GM12878 (cell line): ENCODE measurements at regions not wholly inside any gene's neighbourhood (a gene's known extent, or its start where the extent isn't known, plus 50 kb on each side); places are given as distances from the start of the nearest gene placed in this dataset.

Experiments
- ATAC-seq: fragments of 200-7000 bp; cut with Tn5 transposase; 3 replicates; pipeline ENCODE4 v1.9.1; 2020; ENCODE audit warnings: mild to moderate bottlenecking, moderate library complexity
- BruUV-seq: library from RNA; stranded (reverse); fragments of 400-500 nt; replicated peaks from 2 replicates; lab custom pipeline; 2021; lab: Mats Ljungman, UMichigan
- CTCF ChIA-PET: fragments of 300-600 bp; sonication (Branson Sonifier 250); formaldehyde crosslinking; extraction: SDS; loops from one replicate; lab custom pipeline; 2021; ENCODE audit warnings: inconsistent platforms; lab: Yijun Ruan, JAX
- POLR2A ChIA-PET: fragments of 350-600 bp; formaldehyde crosslinking; extraction: SDS; loops from one replicate; lab custom pipeline; 2021; ENCODE audit warnings: inconsistent platforms; lab: Charles Lee
- RAD21 ChIA-PET: fragments of 300-600 bp; sonication (Branson Sonifier 250); formaldehyde crosslinking; loops from one replicate; lab custom pipeline; 2023; ENCODE audit warnings: antibody characterized with exemption; ENCODE audit not compliant: unreplicated experiment; lab: Charles Lee
- SMC1A ChIA-PET: fragments of 300-600 bp; sonication (Branson Sonifier 250); formaldehyde crosslinking; loops from one replicate; lab custom pipeline; 2023; ENCODE audit not compliant: unreplicated experiment, uncharacterized antibody; lab: Charles Lee
- DNase-seq: peaks from one replicate; pipeline ENCODE4 v3.0.0-alpha.2; 2011; ENCODE audit warnings: low read depth, low spot score
- FAIRE-seq: peaks from 3 replicates; lab custom pipeline; 2011; peaks lifted over from hg19 to GRCh38; lab: Jason Lieb, UNC
- H2AFZ ChIP-seq: 2 replicates; pipeline ENCODE4 v1.6.0; 2011; ENCODE audit warnings: low read depth, low read length, control low read depth; ENCODE audit not compliant: control insufficient read depth
- H3K27ac ChIP-seq: 2 replicates; pipeline ENCODE4 v1.5.1; 2011; ENCODE audit warnings: control low read depth; ENCODE audit not compliant: control insufficient read depth, insufficient read depth
- H3K27me3 ChIP-seq, 2 experiments: replicated peaks in 1 of 2; 2 replicates each; pipeline versions ENCODE4 v1.6.0 to v1.6.1; 2011; ENCODE audit warnings: low read length in 1 of 2; ENCODE audit not compliant: control insufficient read depth in 2 of 2, insufficient read depth in 2 of 2
- H3K36me3 ChIP-seq, 2 experiments: 2 replicates each; pipeline ENCODE4 v1.5.1; 2011; ENCODE audit warnings: low read length in 1 of 2; ENCODE audit not compliant: control insufficient read depth in 2 of 2, insufficient read depth in 2 of 2
- H3K4me1 ChIP-seq: 2 replicates; pipeline ENCODE4 v1.6.1; 2011; ENCODE audit warnings: mild to moderate bottlenecking, low read length, moderate library complexity, mixed read lengths; ENCODE audit not compliant: control insufficient read depth, insufficient read depth
- H3K4me2 ChIP-seq: 2 replicates; pipeline ENCODE4 v1.6.0; 2011; ENCODE audit warnings: control low read depth; ENCODE audit not compliant: control insufficient read depth, insufficient read depth
- H3K4me3 ChIP-seq: fragments of 200-600 bp; sonication (generic); 2 replicates; pipeline ENCODE4 v1.5.1; 2016
- H3K79me2 ChIP-seq: 2 replicates; pipeline ENCODE4 v1.6.0; 2011; ENCODE audit warnings: low read length; ENCODE audit not compliant: control insufficient read depth, insufficient read depth
- H3K9ac ChIP-seq: 2 replicates; pipeline ENCODE4 v1.8.0; 2011; ENCODE audit warnings: low read length, control low read depth, mixed read lengths; ENCODE audit not compliant: control insufficient read depth, insufficient read depth
- H3K9me3 ChIP-seq: replicated peaks from 3 replicates; pipeline ENCODE4 v1.5.1; 2011; ENCODE audit warnings: mild to moderate bottlenecking, low read length; ENCODE audit not compliant: control insufficient read depth, insufficient read depth
- H4K20me1 ChIP-seq: 2 replicates; pipeline ENCODE4 v1.6.0; 2011; ENCODE audit not compliant: control insufficient read depth, insufficient read depth
- CBX3 ChIP-seq: fragments of 200-600 bp; sonication (generic); IDR thresholded peaks from 2 replicates; pipeline ENCODE4 v1.6.1; 2016; ENCODE audit warnings: low read depth, borderline replicate concordance
- IRF4 ChIP-seq: IDR thresholded peaks from 2 replicates; pipeline ENCODE4 v1.6.1; 2011; ENCODE audit warnings: low read depth, low read length
- JUND ChIP-seq: IDR thresholded peaks from 2 replicates; pipeline ENCODE4 v1.6.1; 2012; ENCODE audit warnings: low read depth, mild to moderate bottlenecking, low read length, improper control_type of control experiment, moderate library complexity
- RB1 ChIP-seq: fragments of 450-650 bp; formaldehyde crosslinking; IDR thresholded peaks from 2 replicates; pipeline ENCODE4 v1.6.1; 2017; ENCODE audit warnings: mild to moderate bottlenecking, borderline replicate concordance
- RFX5 ChIP-seq: IDR thresholded peaks from 2 replicates; pipeline ENCODE4 v1.6.1; 2011; ENCODE audit warnings: low read depth, low read length, improper control_type of control experiment
- SREBF2 ChIP-seq: IDR thresholded peaks from 2 replicates; pipeline ENCODE4 v1.6.1; 2012; ENCODE audit warnings: mild to moderate bottlenecking, low read length
- ZNF274 ChIP-seq: IDR thresholded peaks from one replicate; pipeline ENCODE4 v1.8.0; 2011; ENCODE audit not compliant: insufficient read length, insufficient read depth
- WGBS: methylation state at CpG from one replicate; pipeline ENCODE4 v1.1.6; 2016; ENCODE audit warnings: low lambda C conversion rate; ENCODE audit not compliant: insufficient replicate concordance, insufficient coverage; ENCODE audit errors: missing lambda C conversion rate; 5-methylcytosine and 5-hydroxymethylcytosine counted together
- in situ Hi-C: fragments of 300-500 bp; cut with MboI; formaldehyde crosslinking; loops from 9 replicates; pipeline ENCODE4 v1.14.3; 2018; ENCODE audit warnings: mixed read lengths
- intact Hi-C: fragments of 100-400 bp; cut with micrococcal nuclease; formaldehyde crosslinking; loops from one replicate; pipeline ENCODE4 v1.14.2; 2022; ENCODE audit not compliant: unreplicated experiment
- TF ChIP-seq, protein P1 (sequence below): fragments of 150-350 bp; IDR thresholded peaks from 2 replicates; pipeline ENCODE4 v1.6.1; 2014; ENCODE audit warnings: mild to moderate bottlenecking, low read depth, low read length

DNA sequence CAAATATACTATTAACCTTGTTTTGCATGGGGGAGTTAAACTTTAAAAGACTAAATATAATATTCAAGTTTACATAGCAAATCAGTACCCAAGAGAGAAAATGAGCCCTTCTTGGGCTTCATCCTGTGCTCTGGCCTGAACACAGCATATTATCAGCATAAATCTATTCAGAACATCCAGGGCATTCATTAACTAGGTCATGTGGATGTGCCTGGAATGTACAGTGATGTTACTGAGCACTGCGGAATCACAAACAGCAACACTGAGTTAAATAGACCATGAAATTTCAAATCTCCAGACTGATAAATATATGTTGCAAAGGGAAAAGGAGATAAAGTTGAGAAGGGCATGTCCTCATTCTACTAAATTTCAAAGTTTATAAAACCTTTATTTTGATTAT is 426.4 kb downstream of the AASDHPPT start:
- no peak for ATAC-seq
- Histone ChIP-seq H3K9ac (no peak overlapping the region), H3K79me2 (no peaks in the 10 kb centered on the region), H2AFZ (no peak overlapping the region)
- no peak for TF ChIP-seq ZNF274
- no peak for TF ChIP-seq JUND
- TF ChIP-seq CBX3, result no peak
- TF ChIP-seq RB1, result no peak
- TF ChIP-seq IRF4, result no peak
- TF ChIP-seq, protein P1, sequence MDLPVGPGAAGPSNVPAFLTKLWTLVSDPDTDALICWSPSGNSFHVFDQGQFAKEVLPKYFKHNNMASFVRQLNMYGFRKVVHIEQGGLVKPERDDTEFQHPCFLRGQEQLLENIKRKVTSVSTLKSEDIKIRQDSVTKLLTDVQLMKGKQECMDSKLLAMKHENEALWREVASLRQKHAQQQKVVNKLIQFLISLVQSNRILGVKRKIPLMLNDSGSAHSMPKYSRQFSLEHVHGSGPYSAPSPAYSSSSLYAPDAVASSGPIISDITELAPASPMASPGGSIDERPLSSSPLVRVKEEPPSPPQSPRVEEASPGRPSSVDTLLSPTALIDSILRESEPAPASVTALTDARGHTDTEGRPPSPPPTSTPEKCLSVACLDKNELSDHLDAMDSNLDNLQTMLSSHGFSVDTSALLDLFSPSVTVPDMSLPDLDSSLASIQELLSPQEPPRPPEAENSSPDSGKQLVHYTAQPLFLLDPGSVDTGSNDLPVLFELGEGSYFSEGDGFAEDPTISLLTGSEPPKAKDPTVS, result no peak
- TF ChIP-seq RFX5, result no peak
- no peak for TF ChIP-seq SREBF2
- TF ChIP-seq, all 136 proteins: peak for 0
- H3K27ac ChIP-seq, result no peak overlapping the region
- no peak overlapping the region for H3K4me3 ChIP-seq
- ChIA-PET CTCF (no interaction called here), RAD21 (no interaction called here), SMC1A (no interaction called here), POLR2A (no interaction called here)
- H3K4me2 ChIP-seq, result no peak overlapping the region
- no peak for FAIRE-seq
- no TSS peak for BruUV-seq
- H3K4me1 ChIP-seq, result no peaks in the 10 kb centered on the region
- no peaks in the 10 kb centered on the region for H4K20me1 ChIP-seq
- no peak for DNase-seq
- WGBS, result 100% methylated on average over 1 of the region's 1 CpG
- in situ Hi-C loops (no loop called here), intact Hi-C loops (no loop called here)
- no peaks in the 10 kb centered on the region for H3K9me3 ChIP-seq
- no peaks in the 10 kb centered on the region for H3K36me3 ChIP-seq
- no peaks in the 10 kb centered on the region for H3K27me3 ChIP-seq
